ENCODE measurements at regions not wholly inside any gene's neighbourhood (a gene's known extent, or its start where the extent isn't known, plus 50 kb on each side); places are given as distances from the start of the nearest gene placed in this dataset.

DNA sequence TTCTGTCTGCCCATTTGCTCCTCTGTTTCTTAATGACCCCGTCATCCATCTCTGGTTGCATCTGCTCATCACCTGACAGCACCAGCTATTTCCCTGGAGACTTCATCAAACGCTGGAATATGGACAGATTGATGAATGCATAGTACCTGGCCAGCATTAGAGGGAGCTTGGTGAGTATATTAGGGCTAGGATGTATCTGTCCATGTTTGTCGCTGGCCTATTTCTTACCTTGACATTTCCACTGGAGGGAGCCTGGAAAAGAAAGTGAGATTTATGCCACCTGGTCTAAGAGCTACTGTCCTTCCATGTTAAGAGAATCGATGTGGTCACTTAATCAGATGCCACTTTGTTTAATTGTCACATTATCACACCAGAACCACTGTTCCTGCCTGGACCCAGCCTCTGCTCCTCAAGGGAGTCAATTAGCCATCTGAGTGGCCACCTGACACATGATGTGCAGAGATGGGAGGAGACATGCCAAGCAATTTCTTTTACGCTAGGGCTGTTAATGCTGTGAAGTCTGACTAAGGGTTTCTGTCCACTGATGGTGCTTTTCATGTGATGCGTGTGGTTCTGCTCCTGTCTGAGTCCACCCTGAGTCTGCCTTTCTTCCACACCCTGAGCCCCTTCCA is 75.3 kb upstream of the SFSWAP start:
- Histone ChIP-seq H3K23ac (ENCODE audit: low read depth, low read length) (no peak overlapping the region), H3K9me3 (ENCODE audit: control insufficient read depth, insufficient read depth, low read length) (no peaks in the 10 kb centered on the region), H3K79me1 (ENCODE audit: low read depth in 1 of 2, low read length in 2 of 2) (no peaks in the 10 kb centered on the region), H2AFZ (replicated peaks; ENCODE audit: low read length, poor library complexity) (no peak overlapping the region), H2BK20ac (ENCODE audit: low read depth, low read length) (no peak overlapping the region), H3K4me2 (ENCODE audit: low read depth, low read length) (no peak overlapping the region), H4K20me1 (ENCODE audit: insufficient read depth, low read length) (no peaks in the 10 kb centered on the region), H2BK5ac (ENCODE audit: low read depth, low read length, poor library complexity, severe bottlenecking) (no peak overlapping the region), H4K91ac (ENCODE audit: insufficient read depth, low read depth, low read length) (no peak overlapping the region), H4K8ac (ENCODE audit: low read depth in 2 of 2, low read length in 2 of 2) (no peak overlapping the region), H3K4me1 (ENCODE audit: control insufficient read depth, insufficient read depth, low read length) (no peaks in the 10 kb centered on the region), H3K27ac (ENCODE audit: insufficient read depth, low read length) (no peak overlapping the region), H2AK5ac (ENCODE audit: low read depth, low read length) (no peak overlapping the region), H4K5ac (ENCODE audit: low read depth, low read length) (no peak overlapping the region), H3K27me3 (ENCODE audit: control insufficient read depth, insufficient read depth, low read length) (no peaks in the 10 kb centered on the region), H3K36me3 (ENCODE audit: control insufficient read depth, insufficient read depth, low read length) (no peaks in the 10 kb centered on the region), H3K4ac (ENCODE audit: low read depth, low read length) (no peak overlapping the region), H2BK120ac (ENCODE audit: low read depth, low read length) (no peak overlapping the region), H3K4me3 (ENCODE audit: insufficient read depth, low read depth, low read length) (no peak overlapping the region), H3K18ac (ENCODE audit: low read depth, low read length) (no peak overlapping the region), H3K14ac (replicated peaks; ENCODE audit: low read depth, low read length) (no peak overlapping the region), H3K56ac (ENCODE audit: extremely low read depth, insufficient read depth, low read length) (no peak overlapping the region), H2BK15ac (ENCODE audit: low read depth, low read length) (no peak overlapping the region), H3K9me1 (ENCODE audit: insufficient read depth, low read length) (no peaks in the 10 kb centered on the region), H3K9ac (ENCODE audit: low read depth, low read length) (no peak overlapping the region), H2AK9ac (replicated peaks; ENCODE audit: low read depth, low read length, poor library complexity) (no peak overlapping the region)
- ChIA-PET POLR2A (ENCODE audit: unreplicated experiment) (no interaction called here), CTCF (no interaction called here)
- BruUV-seq (replicated peaks), result no TSS peak
- DNase-seq, result no peak
- dilution Hi-C loops (cut with HindIII; ENCODE audit: low sequenced_read_pairs, unreplicated experiment) (no loop called here), in situ Hi-C loops (cut with MboI; ENCODE audit: low sequenced_read_pairs) (no loop called here), intact Hi-C loops (cut with micrococcal nuclease) (no loop called here)
- TF ChIP-seq BHLHE40 (IDR thresholded peaks at IDR 0.05; ENCODE audit: low read depth, low read length), result no peak
- no peak for TF ChIP-seq NFE2L2 (IDR thresholded peaks at IDR 0.05; ENCODE audit: low read depth, low read length)
- no peak for TF ChIP-seq POLR2A (IDR thresholded peaks at IDR 0.05; ENCODE audit: low read depth, low read length)
- TF ChIP-seq MXI1 (IDR thresholded peaks at IDR 0.05; ENCODE audit: borderline replicate concordance, low read depth, low read length), result no peak
- TF ChIP-seq FOS (IDR thresholded peaks at IDR 0.05; ENCODE audit: low read depth, low read length), result no peak
- no peak for TF ChIP-seq RCOR1 (IDR thresholded peaks at IDR 0.05; ENCODE audit: insufficient replicate concordance, low read length)
- no peak for TF ChIP-seq SMC3 (IDR thresholded peaks at IDR 0.05; ENCODE audit: low read depth, low read length)
- TF ChIP-seq, protein P1, sequence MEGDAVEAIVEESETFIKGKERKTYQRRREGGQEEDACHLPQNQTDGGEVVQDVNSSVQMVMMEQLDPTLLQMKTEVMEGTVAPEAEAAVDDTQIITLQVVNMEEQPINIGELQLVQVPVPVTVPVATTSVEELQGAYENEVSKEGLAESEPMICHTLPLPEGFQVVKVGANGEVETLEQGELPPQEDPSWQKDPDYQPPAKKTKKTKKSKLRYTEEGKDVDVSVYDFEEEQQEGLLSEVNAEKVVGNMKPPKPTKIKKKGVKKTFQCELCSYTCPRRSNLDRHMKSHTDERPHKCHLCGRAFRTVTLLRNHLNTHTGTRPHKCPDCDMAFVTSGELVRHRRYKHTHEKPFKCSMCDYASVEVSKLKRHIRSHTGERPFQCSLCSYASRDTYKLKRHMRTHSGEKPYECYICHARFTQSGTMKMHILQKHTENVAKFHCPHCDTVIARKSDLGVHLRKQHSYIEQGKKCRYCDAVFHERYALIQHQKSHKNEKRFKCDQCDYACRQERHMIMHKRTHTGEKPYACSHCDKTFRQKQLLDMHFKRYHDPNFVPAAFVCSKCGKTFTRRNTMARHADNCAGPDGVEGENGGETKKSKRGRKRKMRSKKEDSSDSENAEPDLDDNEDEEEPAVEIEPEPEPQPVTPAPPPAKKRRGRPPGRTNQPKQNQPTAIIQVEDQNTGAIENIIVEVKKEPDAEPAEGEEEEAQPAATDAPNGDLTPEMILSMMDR (conservative IDR thresholded peaks at IDR 0.05; ENCODE audit: low read depth, low read length), result no peak
- TF ChIP-seq, protein P2, sequence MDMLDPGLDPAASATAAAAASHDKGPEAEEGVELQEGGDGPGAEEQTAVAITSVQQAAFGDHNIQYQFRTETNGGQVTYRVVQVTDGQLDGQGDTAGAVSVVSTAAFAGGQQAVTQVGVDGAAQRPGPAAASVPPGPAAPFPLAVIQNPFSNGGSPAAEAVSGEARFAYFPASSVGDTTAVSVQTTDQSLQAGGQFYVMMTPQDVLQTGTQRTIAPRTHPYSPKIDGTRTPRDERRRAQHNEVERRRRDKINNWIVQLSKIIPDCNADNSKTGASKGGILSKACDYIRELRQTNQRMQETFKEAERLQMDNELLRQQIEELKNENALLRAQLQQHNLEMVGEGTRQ (IDR thresholded peaks at IDR 0.05; ENCODE audit: low read depth, low read length), result no peak
- no peak for TF ChIP-seq RFX5 (IDR thresholded peaks at IDR 0.05; ENCODE audit: low read depth, low read length)
- TF ChIP-seq, protein P3, sequence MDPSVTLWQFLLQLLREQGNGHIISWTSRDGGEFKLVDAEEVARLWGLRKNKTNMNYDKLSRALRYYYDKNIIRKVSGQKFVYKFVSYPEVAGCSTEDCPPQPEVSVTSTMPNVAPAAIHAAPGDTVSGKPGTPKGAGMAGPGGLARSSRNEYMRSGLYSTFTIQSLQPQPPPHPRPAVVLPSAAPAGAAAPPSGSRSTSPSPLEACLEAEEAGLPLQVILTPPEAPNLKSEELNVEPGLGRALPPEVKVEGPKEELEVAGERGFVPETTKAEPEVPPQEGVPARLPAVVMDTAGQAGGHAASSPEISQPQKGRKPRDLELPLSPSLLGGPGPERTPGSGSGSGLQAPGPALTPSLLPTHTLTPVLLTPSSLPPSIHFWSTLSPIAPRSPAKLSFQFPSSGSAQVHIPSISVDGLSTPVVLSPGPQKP (IDR thresholded peaks at IDR 0.05; ENCODE audit: borderline replicate concordance, low read depth, low read length), result no peak
- no peak for TF ChIP-seq CHD1 (IDR thresholded peaks at IDR 0.05; ENCODE audit: low read depth, low read length)
- no peak for TF ChIP-seq MAZ (IDR thresholded peaks at IDR 0.05; ENCODE audit: borderline replicate concordance, low read depth, low read length)
- TF ChIP-seq RAD21 (IDR thresholded peaks at IDR 0.05; ENCODE audit: low read length), result no peak
- TF ChIP-seq CEBPB (IDR thresholded peaks at IDR 0.05; ENCODE audit: low read depth, low read length), result no peak
- TF ChIP-seq MAFK (IDR thresholded peaks at IDR 0.05; ENCODE audit: low read depth, low read length), result no peak
- no CpG with 5 or more reads among the region's 6 CpGs for WGBS, 2 experiments (ENCODE audit: extremely low coverage in 2 of 2, insufficient read length in 1 of 2)
- ATAC-seq (ENCODE audit: low read depth), result no peak

Measured in IMR-90 (cell line).